ENCODE measurements at regions not wholly inside any gene's neighbourhood (a gene's known extent, or its start where the extent isn't known, plus 50 kb on each side); places are given as distances from the start of the nearest gene placed in this dataset.

GRCh38 chr12:24483732-24484131, 465.2 kb downstream of the BCAT1 start:
- H3K27ac ChIP-seq = no peak overlapping the region
- intact Hi-C loops (cut with DNase I; ENCODE audit: low total_unique reads) = no loop called here
- WGBS, 5 donors = 63 to 73% (median 71%) methylated on average over 3 of the region's 3 CpGs

GRCh38 chr12:24482882-24483604, 465.9 kb downstream of the BCAT1 start:
- intact Hi-C loops (cut with DNase I; ENCODE audit: low total_unique reads) = no loop called here
- DNase-seq = no peak
- no peak overlapping the region for H3K4me3 ChIP-seq
- H3K36me3 ChIP-seq = no peaks in the 10 kb centered on the region
- no peak for TF ChIP-seq CTCF (IDR thresholded peaks at IDR 0.05)
- no peak for TF ChIP-seq EP300 (IDR thresholded peaks at IDR 0.05)
- TF ChIP-seq POLR2AphosphoS5 (IDR thresholded peaks at IDR 0.05) = no peak
- TF ChIP-seq POLR2A (IDR thresholded peaks at IDR 0.05) = no peak
- H3K9me3 ChIP-seq = no peaks in the 10 kb centered on the region
- no peaks in the 10 kb centered on the region for H3K4me1 ChIP-seq
- 55 to 72% (median 68%) methylated on average over 3 of the region's 3 CpGs for WGBS, 5 donors
- no peak overlapping the region for H3K27ac ChIP-seq
- H3K27me3 ChIP-seq = no peaks in the 10 kb centered on the region

More at GRCh38 chr12:24483732-24484131, 465.2 kb downstream of the BCAT1 start:
- Histone ChIP-seq H3K27me3 (no peaks in the 10 kb centered on the region), H3K4me3 (no peak overlapping the region), H3K4me1 (no peaks in the 10 kb centered on the region), H3K9me3 (no peaks in the 10 kb centered on the region), H3K36me3 (no peaks in the 10 kb centered on the region)
- DNase-seq = no peak
- TF ChIP-seq POLR2A (IDR thresholded peaks at IDR 0.05) (no peak), POLR2AphosphoS5 (IDR thresholded peaks at IDR 0.05) (no peak), EP300 (IDR thresholded peaks at IDR 0.05) (no peak), CTCF (IDR thresholded peaks at IDR 0.05) (no peak)

- intact Hi-C loops (cut with DNase I; ENCODE audit: low total_unique reads) = no loop called here
- H3K4me1 ChIP-seq = no peaks in the 10 kb centered on the region
- no peak for TF ChIP-seq POLR2A (IDR thresholded peaks at IDR 0.05)
- TF ChIP-seq EP300 (IDR thresholded peaks at IDR 0.05) = no peak
- TF ChIP-seq POLR2AphosphoS5 (IDR thresholded peaks at IDR 0.05) = no peak
- TF ChIP-seq CTCF (IDR thresholded peaks at IDR 0.05) = no peak
- H3K27me3 ChIP-seq = no peaks in the 10 kb centered on the region
- DNase-seq = no peak
- H3K4me3 ChIP-seq = no peak overlapping the region
- WGBS, 5 donors = 91 to 95% (median 94%) methylated on average over 3 of the region's 3 CpGs
- no peaks in the 10 kb centered on the region for H3K36me3 ChIP-seq
- H3K9me3 ChIP-seq = no peaks in the 10 kb centered on the region
- no peak overlapping the region for H3K27ac ChIP-seq
Measured at GRCh38 chr12:24482044-24482443, 466.9 kb downstream of the BCAT1 start.

GRCh38 chr12:24480766-24481449, 468.0 kb downstream of the BCAT1 start:
- WGBS, 5 donors = 72 to 81% (median 79%) methylated on average over 5 of the region's 5 CpGs
- TF ChIP-seq POLR2AphosphoS5 (IDR thresholded peaks at IDR 0.05) (no peak), POLR2A (IDR thresholded peaks at IDR 0.05) (no peak), EP300 (IDR thresholded peaks at IDR 0.05) (no peak), CTCF (IDR thresholded peaks at IDR 0.05) (no peak)
- H3K9me3 ChIP-seq = no peaks in the 10 kb centered on the region
- no peaks in the 10 kb centered on the region for H3K4me1 ChIP-seq
- intact Hi-C loops (cut with DNase I; ENCODE audit: low total_unique reads) = no loop called here
- no peak for DNase-seq
- no peaks in the 10 kb centered on the region for H3K27me3 ChIP-seq
- no peak overlapping the region for H3K4me3 ChIP-seq
- H3K36me3 ChIP-seq = no peaks in the 10 kb centered on the region
- no peak overlapping the region for H3K27ac ChIP-seq

Data from stomach (tissue), 8 donors.